RWPE2 (cell line): ENCODE measurements at regions not wholly inside any gene's neighbourhood (a gene's known extent, or its start where the extent isn't known, plus 50 kb on each side); places are given as distances from the start of the nearest gene placed in this dataset.

Experiments used
- ATAC-seq: fragments of 200-7000 bp; cut with Tn5 transposase; 3 replicates; pipeline ENCODE4 v1.9.1; 2021; ENCODE audit warnings: low read depth
- DNase-seq: peaks from one replicate; pipeline ENCODE4 v3.0.0-alpha.2; 2020; ENCODE audit warnings: low spot score
- H3K27ac ChIP-seq: fragments of 450-650 bp; 2 replicates; pipeline ENCODE4 v1.5.1; 2017; ENCODE audit warnings: mild to moderate bottlenecking; ENCODE audit not compliant: poor library complexity, severe bottlenecking
- H3K27me3 ChIP-seq: fragments of 250-450 bp; sonication (Bioruptor Pico); 2 replicates; pipeline ENCODE4 v1.5.1; 2021; ENCODE audit warnings: mild to moderate bottlenecking, moderate library complexity; ENCODE audit not compliant: insufficient read depth, poor library complexity, severe bottlenecking
- H3K36me3 ChIP-seq: fragments of 250-450 bp; sonication (Bioruptor Pico); 2 replicates; pipeline ENCODE4 v1.5.1; 2020; ENCODE audit warnings: low read depth, mild to moderate bottlenecking, moderate library complexity
- H3K4me1 ChIP-seq: fragments of 250-450 bp; sonication (Bioruptor Pico); 2 replicates; pipeline ENCODE4 v1.5.1; 2021; ENCODE audit warnings: mild to moderate bottlenecking, moderate library complexity; ENCODE audit not compliant: insufficient read depth, poor library complexity, severe bottlenecking
- H3K4me3 ChIP-seq: fragments of 250-450 bp; sonication (Bioruptor Pico); 2 replicates; pipeline ENCODE4 v1.5.1; 2021; ENCODE audit warnings: mild to moderate bottlenecking, moderate library complexity; ENCODE audit not compliant: severe bottlenecking
- H3K9me3 ChIP-seq: fragments of 250-450 bp; sonication (Bioruptor Pico); 2 replicates; pipeline ENCODE4 v1.5.1; 2021; ENCODE audit warnings: mild to moderate bottlenecking, moderate library complexity; ENCODE audit not compliant: severe bottlenecking
- TF ChIP-seq, protein P1 (sequence below): fragments of 450-650 bp; IDR thresholded peaks from one replicate; pipeline ENCODE4 v1.5.1; 2017; ENCODE audit warnings: mild to moderate bottlenecking, moderate library complexity; ENCODE audit not compliant: poor library complexity, severe bottlenecking

DNA sequence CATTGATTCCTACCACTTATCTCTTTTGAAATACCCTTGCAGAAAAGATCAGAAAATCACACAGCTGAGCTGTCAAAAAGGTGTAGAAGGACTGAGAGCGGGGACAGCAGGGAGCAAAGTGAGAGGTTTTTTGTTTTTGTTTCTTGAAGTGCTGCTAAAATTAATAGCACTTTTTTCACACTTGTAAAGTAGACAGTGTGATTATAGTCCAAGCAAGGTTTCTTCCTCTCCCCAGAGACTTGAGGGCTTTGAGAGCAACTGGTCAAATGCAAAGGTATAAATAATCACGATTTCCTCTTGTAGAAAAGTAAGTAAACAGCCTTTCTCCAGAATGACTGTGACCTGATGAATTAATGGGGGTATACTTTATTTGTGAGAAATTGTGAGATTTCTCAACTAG lies 326.9 kb downstream of the ZNF608 start:
- no peaks in the 10 kb centered on the region for H3K4me1 ChIP-seq
- ATAC-seq: no peak
- H3K27ac ChIP-seq: no peak overlapping the region

DNA sequence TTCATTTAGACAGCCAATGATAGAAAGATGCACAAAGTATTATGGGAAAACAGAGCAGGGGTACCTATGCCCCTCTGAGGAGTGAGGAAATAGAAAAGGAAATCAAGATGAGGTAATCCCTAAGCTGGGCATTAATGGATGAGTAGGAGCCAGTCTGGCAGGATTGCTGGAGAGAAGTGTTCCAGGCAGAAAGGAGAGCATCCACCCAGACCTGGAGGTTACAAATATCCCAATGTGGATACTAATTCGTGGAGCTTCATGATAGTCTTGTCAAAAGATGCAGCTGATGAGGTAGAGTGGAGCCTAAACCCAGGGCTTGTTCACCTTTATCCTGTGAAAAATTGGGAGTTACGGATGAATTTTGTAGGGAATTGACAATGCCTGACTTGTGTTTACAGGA lies 328.0 kb downstream of the ZNF608 start:
- Histone ChIP-seq H3K27ac (no peak overlapping the region), H3K9me3 (no peaks in the 10 kb centered on the region), H3K36me3 (no peaks in the 10 kb centered on the region), H3K4me1 (no peaks in the 10 kb centered on the region), H3K27me3 (no peaks in the 10 kb centered on the region), H3K4me3 (no peak overlapping the region)
- ATAC-seq: no peak
- TF ChIP-seq, protein P1, sequence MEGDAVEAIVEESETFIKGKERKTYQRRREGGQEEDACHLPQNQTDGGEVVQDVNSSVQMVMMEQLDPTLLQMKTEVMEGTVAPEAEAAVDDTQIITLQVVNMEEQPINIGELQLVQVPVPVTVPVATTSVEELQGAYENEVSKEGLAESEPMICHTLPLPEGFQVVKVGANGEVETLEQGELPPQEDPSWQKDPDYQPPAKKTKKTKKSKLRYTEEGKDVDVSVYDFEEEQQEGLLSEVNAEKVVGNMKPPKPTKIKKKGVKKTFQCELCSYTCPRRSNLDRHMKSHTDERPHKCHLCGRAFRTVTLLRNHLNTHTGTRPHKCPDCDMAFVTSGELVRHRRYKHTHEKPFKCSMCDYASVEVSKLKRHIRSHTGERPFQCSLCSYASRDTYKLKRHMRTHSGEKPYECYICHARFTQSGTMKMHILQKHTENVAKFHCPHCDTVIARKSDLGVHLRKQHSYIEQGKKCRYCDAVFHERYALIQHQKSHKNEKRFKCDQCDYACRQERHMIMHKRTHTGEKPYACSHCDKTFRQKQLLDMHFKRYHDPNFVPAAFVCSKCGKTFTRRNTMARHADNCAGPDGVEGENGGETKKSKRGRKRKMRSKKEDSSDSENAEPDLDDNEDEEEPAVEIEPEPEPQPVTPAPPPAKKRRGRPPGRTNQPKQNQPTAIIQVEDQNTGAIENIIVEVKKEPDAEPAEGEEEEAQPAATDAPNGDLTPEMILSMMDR: no peak
- DNase-seq: no peak

More for the DNA sequence above, 326.9 kb downstream of the ZNF608 start:
- H3K9me3 ChIP-seq: no peaks in the 10 kb centered on the region
- TF ChIP-seq, protein P1: no peak
- DNase-seq: no peak
- H3K4me3 ChIP-seq: no peak overlapping the region
- H3K27me3 ChIP-seq: no peaks in the 10 kb centered on the region
- H3K36me3 ChIP-seq: no peaks in the 10 kb centered on the region

GRCh38 chr5:124417196-124417595 lies 329.2 kb downstream of the ZNF608 start:
- H3K4me3 ChIP-seq: no peak overlapping the region
- H3K27ac ChIP-seq: no peak overlapping the region
- TF ChIP-seq, protein P1: no peak
- H3K4me1 ChIP-seq: no peaks in the 10 kb centered on the region
- no peaks in the 10 kb centered on the region for H3K27me3 ChIP-seq
- ATAC-seq: no peak
- H3K9me3 ChIP-seq: no peaks in the 10 kb centered on the region
- no peaks in the 10 kb centered on the region for H3K36me3 ChIP-seq
- DNase-seq: no peak

GRCh38 chr5:124416627-124417026 lies 329.8 kb downstream of the ZNF608 start:
- no peak overlapping the region for H3K27ac ChIP-seq
- TF ChIP-seq, protein P1: no peak
- H3K4me1 ChIP-seq: no peaks in the 10 kb centered on the region
- no peaks in the 10 kb centered on the region for H3K9me3 ChIP-seq
- no peaks in the 10 kb centered on the region for H3K27me3 ChIP-seq
- no peaks in the 10 kb centered on the region for H3K36me3 ChIP-seq
- DNase-seq (no peak), ATAC-seq (no peak)
- no peak overlapping the region for H3K4me3 ChIP-seq

DNA sequence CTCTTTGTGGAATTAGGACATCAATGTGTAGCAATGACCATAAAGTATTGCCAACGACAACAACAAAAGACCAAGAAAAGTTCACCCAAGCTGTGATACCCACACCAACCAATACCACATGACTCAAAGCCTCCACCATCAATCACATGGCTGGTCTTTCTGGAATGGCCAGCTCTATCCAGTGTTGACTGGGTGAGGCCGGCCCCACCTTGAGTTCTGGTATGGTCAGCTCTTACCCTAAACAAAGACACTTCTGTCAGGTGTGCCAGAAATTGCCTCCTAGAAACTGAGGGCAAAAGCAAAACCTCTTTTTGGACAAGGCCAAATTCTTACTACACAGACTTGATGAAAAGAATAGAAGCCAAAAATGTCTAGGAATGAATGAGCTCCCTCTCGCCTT lies 331.5 kb downstream of the ZNF608 start:
- no peak overlapping the region for H3K4me3 ChIP-seq
- H3K27me3 ChIP-seq: no peaks in the 10 kb centered on the region
- no peak for ATAC-seq
- no peaks in the 10 kb centered on the region for H3K9me3 ChIP-seq
- DNase-seq: no peak
- H3K4me1 ChIP-seq: no peaks in the 10 kb centered on the region
- H3K27ac ChIP-seq: no peak overlapping the region
- H3K36me3 ChIP-seq: no peaks in the 10 kb centered on the region
- TF ChIP-seq, protein P1: no peak
